ENCODE measurements at regions not wholly inside any gene's neighbourhood (a gene's known extent, or its start where the extent isn't known, plus 50 kb on each side); places are given as distances from the start of the nearest gene placed in this dataset.

DNA sequence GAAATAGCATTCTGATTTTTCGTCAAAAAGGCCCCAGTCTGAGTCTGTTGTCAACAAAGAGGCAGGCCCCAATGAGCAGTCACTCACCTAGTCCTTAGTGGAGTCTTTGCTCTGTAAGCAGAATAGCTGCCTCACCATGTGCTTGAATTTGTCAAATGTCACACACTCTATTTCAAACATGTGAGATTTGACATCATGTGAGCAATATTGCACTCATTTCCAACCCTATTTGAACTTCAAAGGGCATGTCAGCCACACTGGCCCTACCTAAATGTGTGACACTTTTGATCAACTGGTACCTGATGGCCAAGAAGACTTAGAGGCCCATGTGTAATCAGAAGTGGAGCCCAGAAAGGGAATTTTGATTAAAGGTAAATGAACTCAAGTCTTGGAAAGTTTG, 59.4 kb upstream of the PLAC1 start:
- no peak for DNase-seq (ENCODE audit: low read depth in 1 of 2, low spot score in 1 of 2)
- Histone ChIP-seq H3K36me3 (no peaks in the 10 kb centered on the region), H3K4me3 (no peak overlapping the region), H3K27me3 (no peaks in the 10 kb centered on the region), H3K4me1 (ENCODE audit: low read depth) (no peaks in the 10 kb centered on the region), H3K9me3 (ENCODE audit: low read depth) (no peaks in the 10 kb centered on the region), H3K27ac (no peak overlapping the region)
- TF ChIP-seq, protein P1, sequence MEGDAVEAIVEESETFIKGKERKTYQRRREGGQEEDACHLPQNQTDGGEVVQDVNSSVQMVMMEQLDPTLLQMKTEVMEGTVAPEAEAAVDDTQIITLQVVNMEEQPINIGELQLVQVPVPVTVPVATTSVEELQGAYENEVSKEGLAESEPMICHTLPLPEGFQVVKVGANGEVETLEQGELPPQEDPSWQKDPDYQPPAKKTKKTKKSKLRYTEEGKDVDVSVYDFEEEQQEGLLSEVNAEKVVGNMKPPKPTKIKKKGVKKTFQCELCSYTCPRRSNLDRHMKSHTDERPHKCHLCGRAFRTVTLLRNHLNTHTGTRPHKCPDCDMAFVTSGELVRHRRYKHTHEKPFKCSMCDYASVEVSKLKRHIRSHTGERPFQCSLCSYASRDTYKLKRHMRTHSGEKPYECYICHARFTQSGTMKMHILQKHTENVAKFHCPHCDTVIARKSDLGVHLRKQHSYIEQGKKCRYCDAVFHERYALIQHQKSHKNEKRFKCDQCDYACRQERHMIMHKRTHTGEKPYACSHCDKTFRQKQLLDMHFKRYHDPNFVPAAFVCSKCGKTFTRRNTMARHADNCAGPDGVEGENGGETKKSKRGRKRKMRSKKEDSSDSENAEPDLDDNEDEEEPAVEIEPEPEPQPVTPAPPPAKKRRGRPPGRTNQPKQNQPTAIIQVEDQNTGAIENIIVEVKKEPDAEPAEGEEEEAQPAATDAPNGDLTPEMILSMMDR (IDR thresholded peaks at IDR 0.05; ENCODE audit: low read depth, low read length) = no peak

DNA sequence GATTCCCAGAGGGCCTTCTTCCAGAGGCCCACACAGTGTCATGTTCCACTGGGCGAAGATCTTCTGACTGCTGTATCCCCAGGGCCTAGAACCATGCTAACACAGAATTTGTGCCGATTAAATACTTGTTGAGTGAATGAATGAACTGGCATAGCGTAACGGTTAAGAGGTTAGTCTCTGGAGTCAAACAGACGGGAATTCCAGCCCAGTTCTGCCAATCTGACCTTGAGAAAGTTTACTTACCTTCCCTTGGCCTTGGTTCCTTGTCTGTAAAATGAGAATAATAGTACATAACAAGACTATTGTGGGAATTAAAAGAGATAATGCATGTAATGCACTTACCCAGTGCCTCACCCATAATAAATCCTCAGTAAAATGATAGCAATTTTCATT, 58.3 kb upstream of the PLAC1 start:
- no peak overlapping the region for H3K4me3 ChIP-seq
- DNase-seq (ENCODE audit: low read depth in 1 of 2, low spot score in 1 of 2) = no peak
- TF ChIP-seq, protein P1 (IDR thresholded peaks at IDR 0.05; ENCODE audit: low read depth, low read length) = no peak
- H3K27ac ChIP-seq = no peak overlapping the region
- H3K4me1 ChIP-seq (ENCODE audit: low read depth) = no peaks in the 10 kb centered on the region
- H3K9me3 ChIP-seq (ENCODE audit: low read depth) = no peaks in the 10 kb centered on the region
- no peaks in the 10 kb centered on the region for H3K36me3 ChIP-seq
- H3K27me3 ChIP-seq = no peaks in the 10 kb centered on the region

- H3K9me3 ChIP-seq (ENCODE audit: low read depth) = no peaks in the 10 kb centered on the region
- H3K4me3 ChIP-seq = no peak overlapping the region
- peaks cover 4% of the 10 kb centered on the region for H3K4me1 ChIP-seq (ENCODE audit: low read depth)
- H3K36me3 ChIP-seq = no peaks in the 10 kb centered on the region
- no peak overlapping the region for H3K27ac ChIP-seq
- TF ChIP-seq, protein P1 (IDR thresholded peaks at IDR 0.05; ENCODE audit: low read depth, low read length) = no peak
- no peaks in the 10 kb centered on the region for H3K27me3 ChIP-seq
- DNase-seq (ENCODE audit: low read depth in 1 of 2, low spot score in 1 of 2) = no peak
Observed at GRCh38 chrX:134715930-134716619, 57.8 kb upstream of the PLAC1 start.

GRCh38 chrX:134714633-134715110, 56.4 kb upstream of the PLAC1 start:
- TF ChIP-seq, protein P1 (IDR thresholded peaks at IDR 0.05; ENCODE audit: low read depth, low read length) = no peak
- DNase-seq (ENCODE audit: low read depth in 1 of 2, low spot score in 1 of 2) = no peak
- Histone ChIP-seq H3K4me3 (no peak overlapping the region), H3K27ac (no peak overlapping the region), H3K36me3 (no peaks in the 10 kb centered on the region), H3K27me3 (no peaks in the 10 kb centered on the region), H3K4me1 (ENCODE audit: low read depth) (peaks cover 4% of the 10 kb centered on the region), H3K9me3 (ENCODE audit: low read depth) (no peaks in the 10 kb centered on the region)

DNA sequence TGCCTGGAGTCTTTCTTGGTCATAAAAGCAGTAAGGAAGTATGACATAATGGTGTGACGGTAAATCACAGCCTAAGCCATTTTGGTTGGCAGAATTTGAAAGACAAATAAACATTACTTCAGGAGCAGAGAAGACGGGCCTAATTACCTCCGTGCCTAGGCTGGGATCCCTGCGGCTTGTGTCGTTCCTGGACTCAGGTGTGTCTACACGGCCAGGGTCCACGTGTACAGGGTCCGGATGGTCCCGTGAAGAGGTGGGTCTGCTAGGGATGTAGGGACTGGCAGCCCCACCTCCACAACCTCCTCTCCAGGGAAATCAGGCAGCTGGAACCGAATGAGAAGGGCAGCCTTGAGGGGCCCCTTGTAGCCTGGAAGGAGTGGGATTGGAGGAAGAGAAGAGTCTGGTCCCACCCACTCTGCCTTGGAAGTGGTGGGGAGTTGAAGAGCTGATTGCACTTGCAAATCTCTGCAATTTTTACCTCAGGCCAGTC, 55.4 kb upstream of the PLAC1 start:
- no peaks in the 10 kb centered on the region for H3K9me3 ChIP-seq (ENCODE audit: low read depth)
- H3K27ac ChIP-seq = no peak overlapping the region
- DNase-seq (ENCODE audit: low read depth in 1 of 2, low spot score in 1 of 2) = no peak
- peaks cover 4% of the 10 kb centered on the region for H3K4me1 ChIP-seq (ENCODE audit: low read depth)
- no peak overlapping the region for H3K4me3 ChIP-seq
- TF ChIP-seq, protein P1 (IDR thresholded peaks at IDR 0.05; ENCODE audit: low read depth, low read length) = no peak
- H3K27me3 ChIP-seq = no peaks in the 10 kb centered on the region
- no peaks in the 10 kb centered on the region for H3K36me3 ChIP-seq

Data from cardiac muscle cell (in vitro differentiated cells and primary cell).